Heart left ventricle (tissue), 16 donors: ENCODE measurements at regions not wholly inside any gene's neighbourhood (a gene's known extent, or its start where the extent isn't known, plus 50 kb on each side); places are given as distances from the start of the nearest gene placed in this dataset.

ENCODE experiments used
- ATAC-seq, 4 donors: fragments of 200-7000 bp; cut with Tn5 transposase; one replicate each; pipeline ENCODE4 v1.9.1; 2020 to 2022; ENCODE audit warnings: moderate library complexity in 4 of 4, mild to moderate bottlenecking in 3 of 4, moderate number of reproducible peaks in 1 of 4
- DNase-seq, 5 donors: peaks; one replicate each; pipeline ENCODE4 v3.0.0-alpha.2; 2020
- H3K27ac ChIP-seq, 12 donors: fragments of 200-600 bp; sonication (generic) in 4 of 12; one replicate each; pipeline versions ENCODE4 v1.5.0 to v1.8.0; 2016 to 2022; ENCODE audit warnings: mild to moderate bottlenecking in 2 of 12
- H3K27me3 ChIP-seq, 9 donors: fragments of 200-600 bp; sonication (generic) in 2 of 9; one replicate each; pipeline versions ENCODE4 v1.5.1 to v1.8.0; 2016 to 2022; ENCODE audit warnings: mild to moderate bottlenecking in 3 of 9
- H3K36me3 ChIP-seq, 9 donors: fragments of 200-600 bp; sonication (generic) in 2 of 9; one replicate each; pipeline versions ENCODE4 v1.5.0 to v1.8.0; 2018 to 2022; ENCODE audit warnings: mild to moderate bottlenecking in 2 of 9
- H3K4me1 ChIP-seq, 12 donors: fragments of 200-600 bp; sonication (generic) in 4 of 12; one replicate each; pipeline versions ENCODE4 v1.5.0 to v1.8.0; 2016 to 2022; ENCODE audit warnings: mild to moderate bottlenecking in 3 of 12
- H3K4me3 ChIP-seq, 12 donors: fragments of 200-600 bp; sonication (generic) in 4 of 12; one replicate each; pipeline versions ENCODE4 v1.5.0 to v1.8.0; 2017 to 2022; ENCODE audit warnings: mild to moderate bottlenecking in 9 of 12, moderate library complexity in 4 of 12
- H3K9me3 ChIP-seq, 12 donors: fragments of 200-600 bp; sonication (generic) in 4 of 12; one replicate each; pipeline versions ENCODE4 v1.5.0 to v1.8.0; 2016 to 2022; ENCODE audit warnings: mild to moderate bottlenecking in 1 of 12
- POLR2A ChIP-seq, 2 donors: fragments of 450-650 bp; IDR thresholded peaks; one replicate each; pipeline ENCODE4 v1.6.1; 2017; ENCODE audit warnings: antibody characterized with exemption in 2 of 2, mild to moderate bottlenecking in 2 of 2, moderate library complexity in 2 of 2
- WGBS, 4 donors: extraction: QIAGEN DNeasy Blood & Tissue Kit in 2 of 4; methylation state at CpG; one replicate each; pipeline versions ENCODE4 v1.1.5 to v1.1.7; 2013 to 2018; 5-methylcytosine and 5-hydroxymethylcytosine counted together
- intact Hi-C, 10 donors: fragments of 100-400 bp; cut with DNase I; formaldehyde crosslinking; loops; one replicate each; pipeline versions ENCODE4 v1.11.1 to v1.14.2; 2022
- TF ChIP-seq, protein P1 (sequence below), 12 donors: fragments of 200-600 bp; sonication (generic) in 4 of 12; IDR thresholded peaks; one replicate each; pipeline versions ENCODE4 v1.5.0 to v1.8.0; 2018 to 2022; ENCODE audit warnings: antibody characterized with exemption in 12 of 12, mild to moderate bottlenecking in 5 of 12
- donor health status: ischemic (EF 13 %, LVEDD 7.1; RV severe dilation, severe dysfunction).
- donor health status: healthy with polysubstance abuse.
- donor health status: DM: no; HTN: yes; CAD: no.
- donor health status: DM: no; HTN: no; CAD: no.
- donor health status: ischemic (EF 25% LVEDD 6.9; RV normal size, moderate dysfunction).
- donor health status: ischemic (EF 25% LVEDD 5.7; RV mildly dilated, moderate dysfunction).
- donor health status: healthy.
- donor health status: DM: yes; HTN: yes; CAD: no.
- donor health status: ischemic (EF 35%, LVEDD 5.7; RV mildly dilated, moderate dysfunction).
- donor health status: nonischemic (EF 11% LVEDD 7.7; RV severe dilation, severe dysfunction).
- donor health status: DM: yes; HTN: yes; CAD: no.
- donor health status: PGD.
- donor health status: ischemic (EF 29% LVEDD 5.4; RV normal size, mild dysfunction).
- donor health status: nonischemic (EF 23%, LVEDD 6.1; RV moderate dilation, normal function).

- H3K9me3 ChIP-seq, result peaks cover 0 to 24% (median under 1%) of the 10 kb centered on the region in 12 donors
- intact Hi-C loops, result no loop called here
- H3K27ac ChIP-seq, result peak overlapping the region in 7 of 12 donors; percentile 15 to 60 (median 45)
- no peak overlapping the region for H3K4me3 ChIP-seq
- H3K4me1 ChIP-seq, result peaks cover 0 to 15% (median 7%) of the 10 kb centered on the region in 12 donors
- no peaks in the 10 kb centered on the region for H3K36me3 ChIP-seq
- no peaks in the 10 kb centered on the region for H3K27me3 ChIP-seq
- TF ChIP-seq POLR2A (IDR thresholded peaks at IDR 0.05), result no peak
- TF ChIP-seq, protein P1, sequence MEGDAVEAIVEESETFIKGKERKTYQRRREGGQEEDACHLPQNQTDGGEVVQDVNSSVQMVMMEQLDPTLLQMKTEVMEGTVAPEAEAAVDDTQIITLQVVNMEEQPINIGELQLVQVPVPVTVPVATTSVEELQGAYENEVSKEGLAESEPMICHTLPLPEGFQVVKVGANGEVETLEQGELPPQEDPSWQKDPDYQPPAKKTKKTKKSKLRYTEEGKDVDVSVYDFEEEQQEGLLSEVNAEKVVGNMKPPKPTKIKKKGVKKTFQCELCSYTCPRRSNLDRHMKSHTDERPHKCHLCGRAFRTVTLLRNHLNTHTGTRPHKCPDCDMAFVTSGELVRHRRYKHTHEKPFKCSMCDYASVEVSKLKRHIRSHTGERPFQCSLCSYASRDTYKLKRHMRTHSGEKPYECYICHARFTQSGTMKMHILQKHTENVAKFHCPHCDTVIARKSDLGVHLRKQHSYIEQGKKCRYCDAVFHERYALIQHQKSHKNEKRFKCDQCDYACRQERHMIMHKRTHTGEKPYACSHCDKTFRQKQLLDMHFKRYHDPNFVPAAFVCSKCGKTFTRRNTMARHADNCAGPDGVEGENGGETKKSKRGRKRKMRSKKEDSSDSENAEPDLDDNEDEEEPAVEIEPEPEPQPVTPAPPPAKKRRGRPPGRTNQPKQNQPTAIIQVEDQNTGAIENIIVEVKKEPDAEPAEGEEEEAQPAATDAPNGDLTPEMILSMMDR (IDR thresholded peaks at IDR 0.05), result no peak
- 33 to 47% (median 39%) methylated on average over 5 of the region's 5 CpGs for WGBS, 4 donors
- ATAC-seq (peak in 3 of 4 donors; percentile 46 to 65 (median 51)), DNase-seq (no peak)
Measured at GRCh38 chr13:48600374-48601364, 53.1 kb upstream of the CYSLTR2 start.

GRCh38 chr13:48602296-48603016 lies 51.3 kb upstream of the CYSLTR2 start:
- DNase-seq, result no peak
- Histone ChIP-seq H3K4me1 (peaks cover 0 to 14% (median 5%) of the 10 kb centered on the region in 12 donors), H3K27me3 (no peaks in the 10 kb centered on the region), H3K36me3 (no peaks in the 10 kb centered on the region), H3K9me3 (peaks cover 0 to 37% (median 8%) of the 10 kb centered on the region in 12 donors), H3K4me3 (no peak overlapping the region), H3K27ac (no peak overlapping the region)
- no peak for ATAC-seq
- 88 to 94% (median 92%) methylated on average over 7 to 8 of the region's 8 CpGs for WGBS, 4 donors
- intact Hi-C loops, result no loop called here
- TF ChIP-seq POLR2A (IDR thresholded peaks at IDR 0.05), result no peak
- TF ChIP-seq, protein P1 (IDR thresholded peaks at IDR 0.05), result no peak

- TF ChIP-seq POLR2A (IDR thresholded peaks at IDR 0.05), result no peak
- TF ChIP-seq, protein P1 (IDR thresholded peaks at IDR 0.05), result no peak
- peaks cover 0 to 14% (median 5%) of the 10 kb centered on the region in 12 donors for H3K4me1 ChIP-seq
- DNase-seq (no peak), ATAC-seq (no peak)
- WGBS, 4 donors, result 43 to 62% (median 58%) methylated on average over 2 of the region's 2 CpGs
- no peak overlapping the region for H3K27ac ChIP-seq
- intact Hi-C loops, result no loop called here
- H3K36me3 ChIP-seq, result no peaks in the 10 kb centered on the region
- H3K4me3 ChIP-seq, result no peak overlapping the region
- no peaks in the 10 kb centered on the region for H3K27me3 ChIP-seq
- peaks cover 0 to 34% (median 8%) of the 10 kb centered on the region in 12 donors for H3K9me3 ChIP-seq
Measured at GRCh38 chr13:48603375-48603774, 50.4 kb upstream of the CYSLTR2 start.
